GM19463 (cell line): ENCODE measurements at regions not wholly inside any gene's neighbourhood (a gene's known extent, or its start where the extent isn't known, plus 50 kb on each side); places are given as distances from the start of the nearest gene placed in this dataset.

Source experiments
- ATAC-seq: cut with Tn5 transposase; IDR thresholded peaks from one replicate; pipeline ENCODE4 v1.9.1; 2021; ENCODE audit warnings: mild to moderate bottlenecking, moderate library complexity; ENCODE audit not compliant: unreplicated experiment

- ATAC-seq: no peak
Observed at GRCh38 chr17:45679426-45679825, 104.7 kb upstream of the CRHR1 start.

DNA sequence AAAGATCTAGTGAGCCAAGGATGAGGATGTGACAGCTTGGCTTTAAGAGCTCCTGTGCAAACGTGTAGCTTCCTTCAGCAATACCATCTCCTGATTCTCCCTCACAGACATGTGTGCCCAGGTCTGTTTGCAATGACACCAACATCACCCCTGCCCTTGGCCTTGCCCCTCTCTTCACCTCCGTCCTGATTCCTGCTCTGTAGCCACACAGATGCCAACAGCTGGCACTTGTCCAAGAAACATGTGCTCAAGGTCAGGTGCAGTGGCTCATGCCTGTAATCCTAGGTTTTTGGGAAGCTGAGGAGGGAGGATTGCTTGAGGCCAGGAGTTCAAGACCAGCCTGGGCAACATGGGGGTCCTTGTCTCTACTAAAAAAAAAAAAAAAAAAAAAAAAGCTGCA is 103.8 kb upstream of the CRHR1 start:
- ATAC-seq: no peak

DNA sequence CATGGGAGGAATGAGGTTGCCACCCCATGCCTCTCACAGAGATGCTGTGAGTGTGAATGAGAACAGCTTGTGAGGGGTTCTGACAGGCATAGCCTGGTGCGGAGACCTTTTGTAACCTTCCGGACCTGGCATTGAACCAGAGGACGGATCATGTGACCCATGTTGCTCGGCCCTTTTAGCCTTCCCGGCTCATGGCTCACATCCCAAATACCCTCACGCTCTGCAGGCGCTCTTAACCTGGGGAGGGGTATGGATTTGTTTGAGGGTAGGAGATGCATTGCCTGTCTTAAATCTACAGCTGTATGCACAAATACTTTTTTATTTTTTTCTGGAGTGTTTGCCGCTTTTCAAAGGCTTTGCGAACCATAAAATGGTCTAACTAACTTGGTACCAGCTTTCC is 102.4 kb upstream of the CRHR1 start:
- no peak for ATAC-seq

- ATAC-seq: no peak
Observed at GRCh38 chr17:45686250-45686649, 97.9 kb upstream of the CRHR1 start.

- ATAC-seq: no peak
Observed at GRCh38 chr17:45687594-45687993, 96.5 kb upstream of the CRHR1 start.

- no peak for ATAC-seq
Observed at GRCh38 chr17:45688353-45688752, 95.8 kb upstream of the CRHR1 start.

DNA sequence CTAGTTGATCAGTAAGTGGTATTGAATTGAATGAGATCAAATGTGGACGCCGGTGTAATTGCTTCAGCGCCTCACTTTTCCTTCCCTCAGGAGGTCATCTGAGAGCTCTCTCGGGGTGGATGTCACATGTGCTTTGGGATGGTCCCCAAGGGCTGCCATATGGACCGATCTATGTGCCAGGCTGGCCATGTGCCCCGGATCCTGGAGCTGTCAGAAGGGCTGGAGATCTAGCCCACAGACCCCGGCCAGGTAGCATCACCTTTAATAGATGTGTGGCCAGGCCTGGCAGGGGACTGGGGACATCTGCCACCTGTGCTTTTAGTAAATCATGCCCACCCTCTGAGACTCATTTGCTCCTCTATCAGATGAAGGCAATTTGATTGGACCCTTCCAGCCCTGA is 95.3 kb upstream of the CRHR1 start:
- no peak for ATAC-seq

GRCh38 chr17:45689451-45689850 is 94.7 kb upstream of the CRHR1 start:
- ATAC-seq: no peak

DNA sequence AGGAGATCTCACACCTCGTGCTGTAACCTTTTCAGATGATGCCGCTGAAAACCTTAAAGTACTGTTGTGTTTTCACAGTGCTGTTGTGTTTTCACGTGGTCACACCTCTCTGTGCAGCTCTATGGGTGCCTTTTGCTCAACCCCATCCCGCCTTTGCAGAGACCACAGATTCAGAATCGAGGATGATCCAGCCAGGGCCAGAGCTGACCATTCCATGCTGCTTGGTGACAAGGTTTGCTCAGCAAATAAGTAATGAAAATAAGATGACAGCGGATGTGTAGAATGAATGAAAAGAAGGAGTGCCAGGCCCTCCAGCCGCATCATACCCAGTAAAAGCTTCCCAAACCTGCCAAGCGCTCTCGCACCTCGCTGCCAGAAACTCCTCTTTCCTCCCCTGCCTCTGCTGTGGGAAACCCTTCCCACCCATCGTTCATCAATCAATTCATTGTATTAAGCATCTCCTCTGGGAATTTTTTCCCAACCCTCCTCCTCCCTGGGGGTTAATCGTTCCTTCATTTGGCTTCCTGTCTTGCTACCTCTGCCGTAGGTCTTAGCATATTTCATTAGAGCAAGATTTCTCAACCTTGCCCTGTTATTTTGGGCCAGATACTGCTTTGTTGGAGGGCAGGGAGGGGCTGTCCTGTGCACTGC is 93.4 kb upstream of the CRHR1 start:
- ATAC-seq: no peak

DNA sequence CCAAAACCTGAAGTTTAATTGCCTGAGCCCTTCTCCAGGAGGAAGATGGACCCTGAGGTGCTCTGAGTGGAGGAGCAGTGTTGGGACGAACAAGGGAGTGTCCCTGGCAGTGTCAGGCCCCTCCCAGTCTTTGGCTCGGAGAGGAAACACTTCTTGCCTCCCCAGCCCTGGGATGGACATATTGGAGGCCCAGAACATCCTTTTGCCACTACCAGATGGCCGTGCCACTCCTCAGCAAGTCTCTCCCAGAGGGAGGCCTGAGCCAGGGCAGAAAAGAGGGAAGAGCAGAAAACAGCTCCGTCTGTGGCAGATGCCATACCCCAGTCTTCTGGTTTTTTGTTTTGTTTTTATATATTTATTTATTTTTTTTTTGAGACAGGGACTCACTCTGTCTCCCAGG is 91.5 kb upstream of the CRHR1 start:
- ATAC-seq: no peak

DNA sequence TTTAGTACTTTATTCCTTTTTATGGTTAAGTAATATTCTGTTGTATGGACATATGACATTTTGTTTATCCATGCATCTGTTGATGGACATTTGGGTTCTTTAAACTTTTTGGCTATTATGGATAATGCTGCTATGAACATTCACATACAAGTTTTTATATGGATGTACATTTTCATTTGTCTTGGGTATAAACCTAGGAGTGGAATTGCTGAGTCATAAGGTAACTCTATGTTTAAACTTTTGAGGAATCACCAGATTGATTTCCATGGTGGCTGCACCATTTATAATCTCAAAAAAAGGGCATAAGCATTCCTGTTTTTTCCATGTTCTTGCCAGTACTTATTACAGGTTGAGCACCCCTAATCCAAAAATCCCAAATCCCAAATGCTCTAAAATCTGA is 90.3 kb upstream of the CRHR1 start:
- ATAC-seq: no peak

DNA sequence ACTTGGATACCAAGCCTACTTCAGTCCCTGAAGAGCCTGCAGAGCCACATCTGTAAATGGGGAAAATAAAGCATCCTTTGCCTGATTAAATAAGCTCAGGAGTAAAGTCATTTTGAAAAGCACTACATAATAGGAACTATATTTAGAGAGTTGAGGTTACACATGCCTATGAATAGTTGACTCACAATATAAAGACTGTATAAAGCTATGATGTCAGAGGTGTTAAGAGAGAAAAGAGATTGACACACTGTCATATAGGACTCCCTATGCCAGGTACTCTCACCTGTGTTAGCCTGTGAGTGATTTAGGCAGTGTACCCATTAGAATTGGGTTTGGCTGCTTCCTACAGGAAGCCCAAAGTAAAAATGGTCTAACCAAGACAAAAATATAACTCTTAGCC is 87.7 kb upstream of the CRHR1 start:
- ATAC-seq: no peak

GRCh38 chr17:45697076-45697475 is 87.0 kb upstream of the CRHR1 start:
- no peak for ATAC-seq

DNA sequence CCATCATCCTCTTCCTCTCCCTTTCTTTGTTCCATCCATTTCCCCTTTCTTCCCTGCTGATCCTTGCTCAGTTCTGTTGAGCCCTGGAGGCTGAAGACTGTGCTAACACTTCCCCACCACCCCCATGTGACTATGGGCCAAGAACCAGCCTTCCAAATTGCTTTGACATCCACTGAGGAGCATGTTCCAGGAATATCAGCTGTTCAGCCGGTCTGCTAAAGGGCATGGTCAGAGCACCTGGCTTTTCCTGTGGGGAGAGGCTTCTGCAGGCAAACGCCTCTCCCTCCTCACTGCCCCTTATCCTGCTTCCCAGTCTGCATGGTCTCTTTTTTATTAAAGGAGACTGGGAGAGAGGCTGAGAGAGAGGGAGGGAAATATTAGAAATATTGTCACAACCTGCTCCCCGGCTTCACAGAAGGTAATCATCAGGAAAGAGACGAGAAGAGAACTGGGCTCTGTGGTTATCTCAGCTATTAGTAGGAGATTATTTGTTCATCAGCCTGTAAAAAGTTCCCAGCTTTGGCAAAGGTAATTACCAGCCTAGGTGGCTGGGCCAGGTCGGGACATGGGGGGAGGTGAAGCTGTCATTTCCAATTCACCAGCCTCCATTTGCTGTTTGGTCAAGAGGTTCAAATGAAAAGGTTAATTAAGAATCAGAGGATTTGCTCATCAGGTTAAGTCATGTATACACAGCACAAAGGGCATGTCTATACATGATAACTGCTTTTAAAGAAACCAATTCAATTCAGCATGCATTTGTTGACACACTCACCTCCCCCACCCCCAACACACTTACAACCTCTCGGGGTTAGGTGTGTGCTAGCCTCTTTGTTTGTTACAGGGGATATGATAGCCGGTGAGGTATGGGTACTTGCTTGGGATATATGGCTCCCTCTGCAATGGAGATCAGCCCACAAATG is 83.7 kb upstream of the CRHR1 start:
- ATAC-seq: no peak

DNA sequence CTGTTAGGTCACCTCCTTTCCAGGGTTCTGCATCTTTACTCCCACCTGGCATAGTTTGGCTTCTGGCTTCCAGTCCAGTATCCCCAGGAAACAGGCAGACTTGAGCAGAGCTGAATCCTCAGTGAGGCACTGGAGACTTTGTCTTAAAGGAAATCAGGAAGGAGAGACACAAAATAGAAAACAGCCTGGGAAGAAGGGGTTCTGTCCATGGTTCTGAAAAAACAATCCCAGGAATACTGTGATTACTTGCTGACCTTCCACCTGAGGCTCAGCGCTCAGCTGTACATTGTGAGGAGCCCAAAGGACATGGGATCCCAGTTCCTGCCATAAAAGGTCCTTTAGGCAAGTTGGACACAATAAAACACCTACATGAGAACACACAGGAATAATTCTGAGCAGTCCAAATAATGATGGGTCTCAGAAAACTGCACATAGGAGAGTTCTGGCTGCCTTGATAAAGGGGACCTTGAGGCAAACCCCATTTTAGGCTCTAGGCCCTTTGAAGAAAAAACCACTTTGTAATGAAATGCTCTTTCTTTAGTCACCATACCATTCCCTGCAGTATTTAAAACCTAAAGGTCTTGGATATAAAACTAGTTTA is 81.4 kb upstream of the CRHR1 start:
- no peak for ATAC-seq

GRCh38 chr17:45703348-45703747 is 80.8 kb upstream of the CRHR1 start:
- no peak for ATAC-seq

- ATAC-seq: no peak
Observed at GRCh38 chr17:45703806-45704205, 80.3 kb upstream of the CRHR1 start.

- ATAC-seq: no peak
Observed at GRCh38 chr17:45704251-45704650, 79.9 kb upstream of the CRHR1 start.

- no peak for ATAC-seq
Observed at GRCh38 chr17:45705123-45706009, 78.8 kb upstream of the CRHR1 start.

DNA sequence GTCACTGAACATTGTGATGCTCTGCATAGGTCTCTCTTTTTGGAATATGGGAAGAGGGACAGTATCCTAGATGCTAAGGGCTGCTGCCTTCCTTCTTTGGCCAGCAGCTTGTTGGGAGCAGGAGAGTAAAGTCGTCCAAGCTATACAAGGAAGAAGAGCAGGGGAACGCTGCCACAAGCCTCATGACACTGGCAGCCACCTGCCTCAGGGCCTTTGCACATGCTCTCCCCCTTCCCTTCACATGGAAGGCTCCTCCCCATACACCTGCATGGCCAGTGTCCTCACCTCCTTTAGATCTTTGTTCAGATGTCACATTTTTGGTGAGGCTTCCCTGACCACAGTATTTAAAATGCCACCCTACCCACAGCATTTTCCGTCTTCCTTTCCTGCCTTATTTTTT is 78.1 kb upstream of the CRHR1 start:
- no peak for ATAC-seq

GRCh38 chr17:45708707-45709290 is 75.3 kb upstream of the CRHR1 start:
- ATAC-seq: no peak
